ENCODE measurements at regions not wholly inside any gene's neighbourhood (a gene's known extent, or its start where the extent isn't known, plus 50 kb on each side); places are given as distances from the start of the nearest gene placed in this dataset.

DNA sequence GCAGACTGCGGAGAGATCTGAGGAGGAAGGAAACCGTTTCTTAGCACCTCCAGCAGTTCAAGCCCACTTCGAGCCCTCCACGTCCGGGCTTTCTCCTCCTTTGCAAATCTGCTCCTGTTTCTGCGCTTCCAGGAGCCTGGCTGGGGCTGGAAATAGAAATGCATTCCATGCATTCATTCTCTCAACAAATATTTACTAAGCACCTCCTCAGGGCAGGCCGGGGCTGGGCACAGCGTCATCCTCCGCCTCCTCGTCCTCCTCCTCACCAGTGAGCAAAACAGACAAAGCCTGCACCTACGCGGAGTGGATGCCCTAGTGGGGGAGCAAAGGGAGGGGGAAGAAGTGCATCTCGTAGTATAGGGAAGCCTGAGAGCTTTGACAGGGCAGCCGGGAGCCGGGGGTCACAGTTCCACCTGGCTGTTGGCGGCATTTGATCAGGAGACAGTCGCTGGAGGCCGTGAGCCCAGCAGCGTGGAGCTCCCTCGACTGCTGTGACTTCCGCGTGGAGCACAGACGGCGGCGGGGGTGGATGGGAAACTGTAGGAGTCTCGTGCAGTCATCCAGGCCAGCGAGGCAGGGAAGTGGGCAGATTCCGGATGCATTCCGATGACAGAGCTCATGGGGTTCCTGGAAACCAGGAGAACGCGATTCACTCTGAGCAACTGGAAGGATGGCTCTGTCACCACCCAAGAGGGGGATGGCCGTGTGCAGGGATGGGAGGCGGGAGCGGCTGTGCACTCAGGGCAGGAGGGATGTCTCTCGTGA, 93.5 kb downstream of the SIK1 start:
- no peak for DNase-seq (ENCODE audit: extremely low spot score)
- TF ChIP-seq L3MBTL2 (conservative IDR thresholded peaks at IDR 0.05) (no peak), TARDBP (IDR thresholded peaks at IDR 0.05) (no peak), FOXA1 (IDR thresholded peaks at IDR 0.05) (no peak), BHLHE40 (IDR thresholded peaks at IDR 0.05; ENCODE audit: borderline replicate concordance) (no peak), SP1 (IDR thresholded peaks at IDR 0.05) (no peak), ELF4 (IDR thresholded peaks at IDR 0.05) (no peak), HDGF (IDR thresholded peaks at IDR 0.05; ENCODE audit: borderline replicate concordance) (no peak), CTBP1 (IDR thresholded peaks at IDR 0.05; ENCODE audit: borderline replicate concordance) (no peak), FOXK2 (IDR thresholded peaks at IDR 0.05) (no peak), LEF1 (IDR thresholded peaks at IDR 0.05; ENCODE audit: borderline replicate concordance) (no peak), SUZ12 (IDR thresholded peaks at IDR 0.05) (no peak), NFRKB (IDR thresholded peaks at IDR 0.05) (no peak), ZNF384 (IDR thresholded peaks at IDR 0.05) (no peak), FOXM1 (IDR thresholded peaks at IDR 0.05; ENCODE audit: borderline replicate concordance) (no peak), ARNT (IDR thresholded peaks at IDR 0.05) (no peak)
- TF ChIP-seq, protein P1, sequence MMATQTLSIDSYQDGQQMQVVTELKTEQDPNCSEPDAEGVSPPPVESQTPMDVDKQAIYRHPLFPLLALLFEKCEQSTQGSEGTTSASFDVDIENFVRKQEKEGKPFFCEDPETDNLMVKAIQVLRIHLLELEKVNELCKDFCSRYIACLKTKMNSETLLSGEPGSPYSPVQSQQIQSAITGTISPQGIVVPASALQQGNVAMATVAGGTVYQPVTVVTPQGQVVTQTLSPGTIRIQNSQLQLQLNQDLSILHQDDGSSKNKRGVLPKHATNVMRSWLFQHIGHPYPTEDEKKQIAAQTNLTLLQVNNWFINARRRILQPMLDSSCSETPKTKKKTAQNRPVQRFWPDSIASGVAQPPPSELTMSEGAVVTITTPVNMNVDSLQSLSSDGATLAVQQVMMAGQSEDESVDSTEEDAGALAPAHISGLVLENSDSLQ (IDR thresholded peaks at IDR 0.05): no peak
- CTCF ChIA-PET: no interaction called here
- POLR2A ChIA-PET: no interaction called here

DNA sequence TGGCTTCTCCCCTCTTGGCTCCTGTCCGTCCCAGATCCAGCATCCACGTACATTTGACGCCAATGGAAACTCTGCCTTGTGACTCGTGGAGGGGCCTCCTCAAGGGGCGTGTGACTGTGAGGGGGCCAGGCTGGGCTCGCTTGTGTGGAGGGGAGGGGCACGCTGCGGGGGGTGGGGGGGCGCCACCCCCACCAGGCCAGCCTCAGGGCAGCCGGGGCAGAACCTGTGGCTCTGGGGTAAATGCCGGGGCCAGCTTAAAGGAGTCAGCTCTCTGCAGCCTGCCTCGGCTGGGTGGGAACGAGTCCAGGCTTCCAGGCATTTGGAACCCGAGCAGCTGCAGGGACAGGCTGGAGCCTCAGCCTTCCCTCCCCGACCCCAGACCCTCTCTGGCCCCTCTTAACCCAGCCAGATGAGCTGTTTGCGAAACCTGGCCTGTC, 94.1 kb downstream of the SIK1 start:
- DNase-seq (ENCODE audit: extremely low spot score): no peak
- ChIA-PET POLR2A (no interaction called here), CTCF (no interaction called here)
- TF ChIP-seq HDGF (IDR thresholded peaks at IDR 0.05; ENCODE audit: borderline replicate concordance) (no peak), NFRKB (IDR thresholded peaks at IDR 0.05) (no peak), SP1 (IDR thresholded peaks at IDR 0.05) (no peak), SUZ12 (IDR thresholded peaks at IDR 0.05) (no peak), TARDBP (IDR thresholded peaks at IDR 0.05) (no peak), ZNF384 (IDR thresholded peaks at IDR 0.05) (no peak), BHLHE40 (IDR thresholded peaks at IDR 0.05; ENCODE audit: borderline replicate concordance) (no peak)
- TF ChIP-seq, protein P1 (IDR thresholded peaks at IDR 0.05): no peak

DNA sequence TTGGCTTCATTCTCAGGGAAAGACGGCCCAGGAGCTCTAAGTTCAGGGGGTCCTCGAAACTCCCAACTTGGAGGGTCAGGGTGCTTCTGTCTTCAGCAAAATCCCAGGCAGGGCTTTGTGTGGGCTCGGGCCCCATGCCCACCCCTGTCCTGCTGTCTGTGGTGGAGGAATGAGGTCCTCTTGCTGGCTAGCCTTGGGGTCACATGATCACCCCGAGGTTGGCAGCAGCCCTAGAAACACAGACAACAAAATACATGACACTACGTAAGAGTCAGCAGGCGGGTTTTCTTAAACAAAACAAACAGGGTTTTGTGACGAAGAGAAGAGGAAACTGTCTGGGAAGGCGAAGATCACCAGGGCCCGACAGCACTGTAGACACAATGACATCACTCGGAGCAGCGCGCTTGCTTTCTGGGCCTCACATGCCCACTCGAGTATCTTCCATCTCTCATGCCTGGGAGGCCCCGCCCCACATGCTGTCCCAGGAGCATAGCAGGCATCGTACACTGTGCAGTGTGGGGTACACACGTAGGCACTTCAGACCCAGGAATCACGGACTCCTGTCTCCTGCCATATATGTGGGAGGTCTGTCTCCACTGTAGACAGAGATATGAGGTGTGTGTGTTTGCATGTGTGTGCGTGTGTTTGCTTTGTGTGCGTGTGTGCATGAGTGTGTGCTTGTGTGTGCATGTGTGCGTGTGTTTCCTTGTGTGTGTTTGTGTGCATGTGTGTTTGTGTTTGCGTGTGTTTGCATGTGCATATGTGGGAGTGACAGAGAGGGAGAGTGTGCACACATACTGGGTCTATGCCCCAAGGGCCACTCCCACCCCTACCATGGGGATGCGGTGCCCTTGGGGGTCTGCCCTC, 94.7 kb downstream of the SIK1 start:
- DNase-seq (ENCODE audit: extremely low spot score): no peak
- POLR2A ChIA-PET: no interaction called here
- TF ChIP-seq, protein P1 (IDR thresholded peaks at IDR 0.05): no peak
- TF ChIP-seq HDGF (IDR thresholded peaks at IDR 0.05; ENCODE audit: borderline replicate concordance) (no peak), ELF4 (IDR thresholded peaks at IDR 0.05) (no peak), TARDBP (IDR thresholded peaks at IDR 0.05) (no peak), FOXM1 (IDR thresholded peaks at IDR 0.05; ENCODE audit: borderline replicate concordance) (no peak), ARNT (IDR thresholded peaks at IDR 0.05) (no peak), FOXK2 (IDR thresholded peaks at IDR 0.05) (no peak), BHLHE40 (IDR thresholded peaks at IDR 0.05; ENCODE audit: borderline replicate concordance) (no peak), LEF1 (IDR thresholded peaks at IDR 0.05; ENCODE audit: borderline replicate concordance) (no peak), NFRKB (IDR thresholded peaks at IDR 0.05) (no peak), ZNF384 (IDR thresholded peaks at IDR 0.05) (no peak), SP1 (IDR thresholded peaks at IDR 0.05) (no peak), FOXA1 (IDR thresholded peaks at IDR 0.05) (no peak), SUZ12 (IDR thresholded peaks at IDR 0.05) (no peak), L3MBTL2 (conservative IDR thresholded peaks at IDR 0.05) (no peak), CTBP1 (IDR thresholded peaks at IDR 0.05; ENCODE audit: borderline replicate concordance) (no peak)
- CTCF ChIA-PET: interaction anchor here (0.7 kb wide), 1 partner anchor 11 kb away, joined by 3 read pairs; no protein-coding TSS in a partner anchor

DNA sequence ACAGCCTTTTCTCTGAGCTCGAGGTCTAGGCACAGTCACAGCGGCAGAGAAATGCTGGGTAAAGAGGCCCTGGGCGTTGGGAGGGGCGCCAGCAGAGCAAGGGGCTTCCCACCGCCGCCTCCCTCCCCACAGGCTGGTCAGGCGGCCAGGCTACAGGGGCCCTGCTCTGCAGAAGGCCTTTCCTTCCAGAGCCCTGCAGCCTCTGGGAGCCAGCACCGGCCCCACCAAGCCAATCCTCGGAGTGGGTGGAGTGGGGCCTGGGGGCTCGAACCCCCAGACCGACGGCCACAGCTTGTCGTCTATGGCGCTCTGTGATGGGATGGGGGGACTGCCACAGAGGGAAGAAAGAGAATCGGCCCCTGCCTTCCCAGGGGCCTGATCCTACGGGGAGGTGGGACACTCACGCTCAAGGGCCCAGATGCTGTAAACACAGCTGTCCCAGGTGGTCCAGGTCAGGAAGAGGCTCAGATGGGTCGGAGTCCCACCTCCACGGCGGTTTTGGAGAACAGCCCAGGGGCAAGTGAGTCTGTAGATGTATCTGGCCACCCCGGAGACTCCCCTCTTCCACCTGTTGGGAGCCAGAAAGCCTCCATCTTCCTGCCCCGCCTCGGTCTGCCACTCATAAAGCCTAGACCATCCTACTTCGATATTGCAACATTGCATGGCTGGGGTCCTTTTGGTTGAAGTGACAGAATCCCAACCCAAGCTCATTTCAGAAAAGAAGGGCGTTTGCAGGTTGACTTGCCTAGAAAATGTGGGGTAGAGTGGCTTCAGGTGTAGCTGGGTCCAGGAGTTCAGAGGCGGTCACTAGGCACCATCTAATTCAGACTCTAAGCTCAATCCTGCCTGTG, 95.6 kb downstream of the SIK1 start:
- POLR2A ChIA-PET: no interaction called here
- TF ChIP-seq NFRKB (IDR thresholded peaks at IDR 0.05) (no peak), LEF1 (IDR thresholded peaks at IDR 0.05; ENCODE audit: borderline replicate concordance) (no peak), L3MBTL2 (conservative IDR thresholded peaks at IDR 0.05) (no peak), HDGF (IDR thresholded peaks at IDR 0.05; ENCODE audit: borderline replicate concordance) (no peak), SP1 (IDR thresholded peaks at IDR 0.05) (no peak), FOXM1 (IDR thresholded peaks at IDR 0.05; ENCODE audit: borderline replicate concordance) (no peak), ZNF384 (IDR thresholded peaks at IDR 0.05) (no peak), TARDBP (IDR thresholded peaks at IDR 0.05) (no peak), FOXA1 (IDR thresholded peaks at IDR 0.05) (no peak), FOXK2 (IDR thresholded peaks at IDR 0.05) (no peak), ELF4 (IDR thresholded peaks at IDR 0.05) (no peak), BHLHE40 (IDR thresholded peaks at IDR 0.05; ENCODE audit: borderline replicate concordance) (no peak)
- no peak for DNase-seq (ENCODE audit: extremely low spot score)
- CTCF ChIA-PET: interaction anchor here (0.7 kb wide), 1 partner anchor 10 kb away, joined by 3 read pairs; no protein-coding TSS in a partner anchor

Data from HEK293T (cell line).